NT2/D1 (cell line): ENCODE measurements at regions not wholly inside any gene's neighbourhood (a gene's known extent, or its start where the extent isn't known, plus 50 kb on each side); places are given as distances from the start of the nearest gene placed in this dataset.

Source experiments
- SUZ12 ChIP-seq: IDR thresholded peaks from 2 replicates; pipeline ENCODE4 v1.6.1; 2011; ENCODE audit not compliant: insufficient read length, insufficient read depth; ENCODE audit errors: extremely low read depth
- YY1 ChIP-seq: IDR thresholded peaks from 2 replicates; pipeline ENCODE4 v1.6.1; 2011; ENCODE audit not compliant: insufficient read length, insufficient read depth
- ZNF274 ChIP-seq: IDR thresholded peaks from 2 replicates; pipeline ENCODE4 v1.6.1; 2011; ENCODE audit warnings: mild to moderate bottlenecking, low read depth, low read length

DNA sequence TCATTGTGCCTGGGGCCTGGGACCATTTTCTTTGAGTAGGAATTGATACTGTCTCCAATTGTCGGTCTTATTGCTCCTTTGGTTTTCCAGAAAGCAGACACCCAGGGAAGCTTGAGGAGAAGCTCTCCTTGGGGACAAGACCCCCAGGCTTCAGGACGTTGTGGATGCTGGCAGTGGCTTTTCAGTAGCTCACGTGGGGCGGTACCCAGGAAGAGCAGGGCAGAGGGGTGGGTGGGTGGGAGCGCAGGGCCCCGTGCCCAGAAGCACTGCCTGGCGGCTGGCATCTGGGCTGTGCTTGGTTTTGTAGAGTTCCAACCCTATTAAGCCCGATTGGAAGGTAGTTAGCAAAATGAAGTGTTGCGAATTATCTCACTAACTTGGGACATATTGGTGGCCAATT is 374.2 kb upstream of the IRX1 start:
- TF ChIP-seq YY1: no peak
- TF ChIP-seq SUZ12: no peak
- no peak for TF ChIP-seq ZNF274
